ENCODE measurements at regions not wholly inside any gene's neighbourhood (a gene's known extent, or its start where the extent isn't known, plus 50 kb on each side); places are given as distances from the start of the nearest gene placed in this dataset.

- TF ChIP-seq CTCF (IDR thresholded peaks at IDR 0.05; ENCODE audit: poor library complexity) (no peak), EZH2 (IDR thresholded peaks at IDR 0.05; ENCODE audit: borderline replicate concordance) (no peak), EZH2phosphoT487 (IDR thresholded peaks at IDR 0.05; ENCODE audit: low read depth, severe bottlenecking, unreplicated experiment) (no peak)
- Histone ChIP-seq H3K4me2 (no peak overlapping the region), H3K36me3 (replicated peaks; ENCODE audit: insufficient read depth, low read depth) (no peaks in the 10 kb centered on the region), H3K27ac (no peak overlapping the region), H3K4me3 (no peak overlapping the region), H3K4me1 (ENCODE audit: insufficient read depth) (no peaks in the 10 kb centered on the region), H2AFZ (no peak overlapping the region), H3K9me2 (replicated peaks; ENCODE audit: insufficient read depth) (no peaks in the 10 kb centered on the region), H3K9me3 (ENCODE audit: low read depth) (no peaks in the 10 kb centered on the region), H3K27me3 (no peaks in the 10 kb centered on the region), H3K79me2 (no peaks in the 10 kb centered on the region), H4K20me1 (ENCODE audit: insufficient read depth, poor library complexity, severe bottlenecking) (no peaks in the 10 kb centered on the region)
- no peak for DNase-seq (ENCODE audit: low spot score)
- WGBS (ENCODE audit: low lambda C conversion rate, missing lambda C conversion rate) = 88% methylated on average over 2 of the region's 2 CpGs
Measured at GRCh38 chr9:84583866-84584265, 85.7 kb upstream of the NTRK2 start.

GRCh38 chr9:84586662-84587061 lies 82.9 kb upstream of the NTRK2 start:
- Histone ChIP-seq H3K27ac (no peak overlapping the region), H3K4me3 (no peak overlapping the region), H3K9me2 (replicated peaks; ENCODE audit: insufficient read depth) (no peaks in the 10 kb centered on the region), H3K79me2 (no peaks in the 10 kb centered on the region), H3K27me3 (peaks cover 4% of the 10 kb centered on the region), H3K9me3 (ENCODE audit: low read depth) (no peaks in the 10 kb centered on the region), H4K20me1 (ENCODE audit: insufficient read depth, poor library complexity, severe bottlenecking) (no peaks in the 10 kb centered on the region), H2AFZ (no peak overlapping the region), H3K4me2 (no peak overlapping the region), H3K36me3 (replicated peaks; ENCODE audit: insufficient read depth, low read depth) (no peaks in the 10 kb centered on the region), H3K4me1 (ENCODE audit: insufficient read depth) (no peaks in the 10 kb centered on the region)
- 61% methylated on average over 3 of the region's 3 CpGs for WGBS (ENCODE audit: low lambda C conversion rate, missing lambda C conversion rate)
- no peak for TF ChIP-seq EZH2phosphoT487 (IDR thresholded peaks at IDR 0.05; ENCODE audit: low read depth, severe bottlenecking, unreplicated experiment)
- no peak for TF ChIP-seq EZH2 (IDR thresholded peaks at IDR 0.05; ENCODE audit: borderline replicate concordance)
- TF ChIP-seq CTCF (IDR thresholded peaks at IDR 0.05; ENCODE audit: poor library complexity) = no peak
- DNase-seq (ENCODE audit: low spot score) = no peak

- Histone ChIP-seq H3K36me3 (replicated peaks; ENCODE audit: insufficient read depth, low read depth) (no peaks in the 10 kb centered on the region), H3K4me3 (no peak overlapping the region), H4K20me1 (ENCODE audit: insufficient read depth, poor library complexity, severe bottlenecking) (no peaks in the 10 kb centered on the region), H3K27ac (no peak overlapping the region), H3K4me2 (no peak overlapping the region), H3K9me3 (ENCODE audit: low read depth) (no peaks in the 10 kb centered on the region), H3K27me3 (peaks cover 4% of the 10 kb centered on the region), H3K9me2 (replicated peaks; ENCODE audit: insufficient read depth) (no peaks in the 10 kb centered on the region), H2AFZ (no peak overlapping the region), H3K79me2 (no peaks in the 10 kb centered on the region), H3K4me1 (ENCODE audit: insufficient read depth) (no peaks in the 10 kb centered on the region)
- WGBS (ENCODE audit: low lambda C conversion rate, missing lambda C conversion rate) = 60% methylated on average over 3 of the region's 3 CpGs
- TF ChIP-seq EZH2 (IDR thresholded peaks at IDR 0.05; ENCODE audit: borderline replicate concordance) (no peak), CTCF (IDR thresholded peaks at IDR 0.05; ENCODE audit: poor library complexity) (no peak), EZH2phosphoT487 (IDR thresholded peaks at IDR 0.05; ENCODE audit: low read depth, severe bottlenecking, unreplicated experiment) (no peak)
- no peak for DNase-seq (ENCODE audit: low spot score)
Measured at GRCh38 chr9:84587153-84587552, 82.4 kb upstream of the NTRK2 start.

- H3K4me2 ChIP-seq = no peak overlapping the region
Measured at GRCh38 chr9:84589542-84589941, 80.0 kb upstream of the NTRK2 start.

More at GRCh38 chr9:84589542-84589941, 80.0 kb upstream of the NTRK2 start:
- no peak overlapping the region for H3K27ac ChIP-seq
- no peaks in the 10 kb centered on the region for H3K4me1 ChIP-seq (ENCODE audit: insufficient read depth)
- no peak for DNase-seq (ENCODE audit: low spot score)
- peaks cover 4% of the 10 kb centered on the region for H3K27me3 ChIP-seq
- no peaks in the 10 kb centered on the region for H3K9me3 ChIP-seq (ENCODE audit: low read depth)
- no peaks in the 10 kb centered on the region for H3K36me3 ChIP-seq (replicated peaks; ENCODE audit: insufficient read depth, low read depth)
- H4K20me1 ChIP-seq (ENCODE audit: insufficient read depth, poor library complexity, severe bottlenecking) = no peaks in the 10 kb centered on the region
- no peak overlapping the region for H2AFZ ChIP-seq
- H3K4me3 ChIP-seq = no peak overlapping the region
- no peaks in the 10 kb centered on the region for H3K9me2 ChIP-seq (replicated peaks; ENCODE audit: insufficient read depth)
- H3K79me2 ChIP-seq = no peaks in the 10 kb centered on the region
- 84% methylated on average over 1 of the region's 1 CpG for WGBS (ENCODE audit: low lambda C conversion rate, missing lambda C conversion rate)
- no peak for TF ChIP-seq EZH2 (IDR thresholded peaks at IDR 0.05; ENCODE audit: borderline replicate concordance)
- no peak for TF ChIP-seq CTCF (IDR thresholded peaks at IDR 0.05; ENCODE audit: poor library complexity)
- TF ChIP-seq EZH2phosphoT487 (IDR thresholded peaks at IDR 0.05; ENCODE audit: low read depth, severe bottlenecking, unreplicated experiment) = no peak
